ENCODE measurements at regions not wholly inside any gene's neighbourhood (a gene's known extent, or its start where the extent isn't known, plus 50 kb on each side); places are given as distances from the start of the nearest gene placed in this dataset.
"Not testable (repeated sequence)": the region's sequence is repeated elsewhere in the genome, so short reads cannot be mapped to it uniquely, and the experiment has no call there.

GRCh38 chrX:140053846-140054245 lies 88.5 kb upstream of the CXorf66 start:
- no peak for DNase-seq

- no peak for DNase-seq
These were observed 85.6 kb upstream of the CXorf66 start for GRCh38 chrX:140050906-140051305.

GRCh38 chrX:140040386-140040785 lies 75.1 kb upstream of the CXorf66 start:
- DNase-seq, result peak; percentile 2

- no peak for DNase-seq
These were observed 73.5 kb upstream of the CXorf66 start for GRCh38 chrX:140038842-140039241.

GRCh38 chrX:140034916-140035315 lies 69.6 kb upstream of the CXorf66 start:
- DNase-seq, result no peak

GRCh38 chrX:140022482-140022881 lies 57.2 kb upstream of the CXorf66 start:
- no peak for DNase-seq

- not testable (repeated sequence) for DNase-seq
These were observed 53.8 kb upstream of the CXorf66 start for GRCh38 chrX:140019134-140019533.

All from NK-92 treated with Interleukin-12 subunit alpha and Interleukin-12 subunit beta, amount 100 ng/mL, for 24 hours (cell line).